ENCODE measurements at regions not wholly inside any gene's neighbourhood (a gene's known extent, or its start where the extent isn't known, plus 50 kb on each side); places are given as distances from the start of the nearest gene placed in this dataset.
"Not testable (repeated sequence)": the region's sequence is repeated elsewhere in the genome, so short reads cannot be mapped to it uniquely, and the experiment has no call there.

DNA sequence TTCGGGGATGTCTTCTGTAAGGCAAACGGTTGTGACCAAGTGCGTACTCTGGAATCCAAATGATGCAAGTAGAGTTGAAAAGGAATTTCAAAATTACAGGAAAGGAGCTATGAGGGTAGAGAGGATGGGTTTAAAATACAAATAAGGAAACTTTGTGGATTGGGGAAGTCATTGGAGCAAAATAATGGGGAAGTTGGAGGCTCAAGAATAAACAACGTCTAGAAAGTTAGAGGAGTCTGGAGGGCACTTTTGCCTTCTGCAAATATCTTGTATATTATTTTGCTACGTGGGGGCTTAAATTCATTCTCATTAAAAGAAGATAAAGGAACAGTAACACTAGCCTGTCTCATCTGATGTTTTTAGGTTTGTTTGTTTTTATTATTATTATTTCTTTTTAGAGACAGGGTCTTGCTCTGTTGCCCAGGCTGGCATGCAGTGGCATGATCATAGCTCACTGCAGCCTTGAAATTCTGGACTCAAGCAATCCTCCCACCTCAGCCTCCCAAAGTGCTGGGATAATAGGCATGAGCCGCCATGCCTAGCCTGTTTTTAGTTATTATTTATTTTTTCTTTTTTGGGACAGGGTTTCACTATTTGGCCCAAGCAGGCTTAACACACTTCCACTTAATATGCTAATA is 55.0 kb upstream of the TNFAIP3 start:
- no peak for TF ChIP-seq GATA1 (IDR thresholded peaks at IDR 0.05; ENCODE audit: low read depth, low read length)
- TF ChIP-seq POLR2A (IDR thresholded peaks at IDR 0.05; ENCODE audit: low read length) = no peak

DNA sequence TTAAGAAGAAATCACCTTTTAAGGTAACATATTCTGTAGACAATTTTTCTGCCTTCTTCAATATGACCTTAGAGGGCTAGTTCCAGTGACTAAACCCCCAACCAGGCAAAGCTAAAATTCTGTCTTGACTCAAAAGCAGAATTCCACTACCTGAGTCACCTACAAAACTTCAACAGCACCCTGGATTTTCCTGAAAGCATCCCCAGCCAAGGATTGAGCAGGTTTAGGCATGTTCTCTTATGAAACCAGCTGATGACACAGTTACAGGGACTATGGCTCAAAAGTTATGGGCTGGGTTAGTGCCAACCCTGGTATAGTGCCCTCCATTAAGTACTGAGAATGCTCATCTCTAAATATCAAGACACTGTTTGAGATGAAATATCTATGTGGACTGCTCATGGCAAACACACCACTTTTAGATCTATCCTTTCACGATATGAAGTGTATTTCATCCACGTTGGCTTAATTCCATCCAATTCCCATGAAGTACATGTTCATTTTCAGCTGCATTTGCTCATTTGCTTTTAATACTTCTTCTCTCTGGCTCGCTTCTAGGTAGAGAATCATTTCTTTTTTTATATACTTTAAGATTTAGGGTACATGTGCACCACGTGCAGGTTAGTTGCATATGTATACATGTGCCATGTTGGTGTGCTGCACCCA is 53.6 kb upstream of the TNFAIP3 start:
- TF ChIP-seq POLR2A (IDR thresholded peaks at IDR 0.05; ENCODE audit: low read length) = no peak
- no peak for TF ChIP-seq GATA1 (IDR thresholded peaks at IDR 0.05; ENCODE audit: low read depth, low read length)
- DNase-seq = no peak

More for the DNA sequence above, 55.0 kb upstream of the TNFAIP3 start:
- no peak for DNase-seq

DNA sequence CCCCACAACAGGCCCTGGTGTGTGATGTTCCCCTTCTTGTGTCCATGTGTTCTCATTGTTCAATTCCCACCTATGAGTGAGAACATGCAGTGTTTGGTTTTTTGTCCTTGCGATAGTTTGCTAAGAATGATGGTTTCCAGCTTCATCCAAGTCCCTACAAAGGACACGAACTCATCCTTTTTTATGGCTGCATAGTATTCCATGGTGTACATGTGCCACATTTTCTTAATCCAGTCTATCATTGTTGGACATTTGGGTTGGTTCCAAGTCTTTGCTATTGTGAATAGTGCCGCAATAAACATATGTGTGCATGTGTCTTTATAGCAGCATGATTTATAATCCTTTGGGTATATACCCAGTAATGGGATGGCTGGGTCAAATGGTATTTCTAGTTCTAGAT is 53.0 kb upstream of the TNFAIP3 start:
- DNase-seq = not testable (repeated sequence)

DNA sequence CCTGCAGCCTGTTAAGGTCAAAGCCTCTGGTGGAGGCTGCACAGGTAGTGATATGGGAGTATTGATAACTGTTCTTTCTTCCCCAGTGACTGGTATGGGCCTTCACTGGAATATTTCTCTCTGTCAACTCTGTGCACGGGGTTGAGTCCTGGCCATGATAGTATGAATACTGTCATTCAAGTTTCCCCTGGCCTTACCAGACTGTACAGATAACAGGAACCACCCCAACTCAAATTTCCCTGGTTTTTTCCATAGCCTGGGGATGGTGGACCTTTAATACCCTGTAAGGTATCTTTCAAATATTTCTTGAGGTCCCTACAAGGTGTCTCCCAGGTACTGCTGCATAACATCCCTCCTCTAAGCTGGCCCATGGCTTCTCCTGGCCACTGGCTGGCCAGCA is 51.4 kb upstream of the TNFAIP3 start:
- TF ChIP-seq GATA1 (IDR thresholded peaks at IDR 0.05; ENCODE audit: low read depth, low read length) = no peak
- no peak for TF ChIP-seq POLR2A (IDR thresholded peaks at IDR 0.05; ENCODE audit: low read length)
- no peak for DNase-seq

DNA sequence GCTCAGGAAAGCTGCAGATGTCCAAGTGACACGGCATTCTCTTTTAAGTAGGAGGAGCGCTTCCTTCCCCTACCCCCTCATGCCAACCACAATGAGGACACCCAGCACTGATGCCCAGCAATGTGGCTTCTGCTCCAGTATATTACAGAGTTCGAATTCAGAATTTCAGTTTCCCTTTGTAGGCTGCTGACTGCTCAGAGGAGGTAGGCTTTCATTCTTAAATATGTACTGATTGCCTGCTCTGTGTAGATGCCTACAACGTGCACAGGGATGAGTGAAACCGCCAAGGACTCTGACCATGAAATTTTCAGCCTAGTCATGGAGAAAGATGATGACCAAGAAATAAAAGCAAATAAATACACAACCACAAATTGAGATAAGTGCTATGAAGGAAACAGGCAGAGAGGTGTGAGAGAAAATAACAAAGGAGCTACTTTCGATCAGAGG is 50.9 kb upstream of the TNFAIP3 start:
- peak in 1 of 2 experiments; percentile 9 for DNase-seq
- TF ChIP-seq POLR2A (IDR thresholded peaks at IDR 0.05; ENCODE audit: low read length) (no peak), GATA1 (IDR thresholded peaks at IDR 0.05; ENCODE audit: low read depth, low read length) (no peak)

DNA sequence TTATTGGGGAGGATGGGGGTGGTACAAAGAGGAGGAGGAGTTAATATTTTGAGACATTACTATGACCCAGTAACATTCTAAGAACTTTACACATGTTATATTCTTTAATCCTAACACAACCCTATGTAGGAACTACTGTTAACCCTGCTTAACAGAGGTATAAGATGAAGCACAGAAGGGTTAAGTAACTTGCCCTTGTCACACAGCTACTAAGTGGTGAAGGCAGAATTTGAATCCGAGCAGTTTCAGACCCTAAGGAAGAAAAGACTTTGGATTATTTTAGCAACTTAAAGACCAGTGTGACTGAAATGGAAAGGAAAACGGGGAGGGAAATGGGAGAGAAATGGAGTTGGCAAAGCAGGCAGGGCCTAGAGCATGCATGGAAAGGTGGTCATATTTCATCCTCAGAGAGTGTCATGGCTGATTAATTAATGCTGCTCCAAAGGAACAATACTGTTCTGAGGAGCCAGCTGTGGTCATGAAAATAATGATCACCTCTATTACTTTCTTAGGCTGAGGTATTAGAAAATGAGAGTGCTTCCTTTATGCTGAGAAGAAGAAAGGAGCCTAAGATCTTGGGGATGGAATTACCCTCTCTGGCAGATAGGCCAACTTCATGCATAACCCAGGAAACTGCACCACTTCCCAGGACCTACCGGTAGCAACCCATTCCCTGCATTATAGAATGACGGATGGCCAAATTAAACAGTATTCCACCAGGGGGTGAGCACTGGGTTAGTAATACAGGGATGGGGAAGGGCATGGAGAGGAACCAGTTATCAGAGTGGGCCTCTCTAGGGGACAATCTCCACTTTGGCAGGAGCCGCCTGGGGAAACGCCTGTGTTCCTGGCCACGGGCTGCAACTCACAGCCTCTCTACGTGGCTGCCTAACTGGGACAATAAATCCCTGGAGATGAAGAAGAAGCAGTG is 50.1 kb upstream of the TNFAIP3 start:
- TF ChIP-seq GATA1 (IDR thresholded peaks at IDR 0.05; ENCODE audit: low read depth, low read length) (no peak), POLR2A (IDR thresholded peaks at IDR 0.05; ENCODE audit: low read length) (no peak)
- DNase-seq = peak; percentile 6 to 25
